Adrenal gland (tissue), 9 donors: ENCODE measurements at regions not wholly inside any gene's neighbourhood (a gene's known extent, or its start where the extent isn't known, plus 50 kb on each side); places are given as distances from the start of the nearest gene placed in this dataset.

Experiments
- DNase-seq, 7 donors: peaks; one replicate each; pipeline ENCODE4 v3.0.0-alpha.2; 2019 to 2020
- H3K27ac ChIP-seq, 5 donors: fragments of 200-600 bp; sonication (generic) in 4 of 5; 1 replicate in 3 of 5; 2 replicates in 2 of 5; pipeline versions ENCODE4 v1.5.1 to v1.8.0; 2016 to 2020; ENCODE audit warnings: mild to moderate bottlenecking in 1 of 5
- H3K27me3 ChIP-seq: fragments of 200-600 bp; 2 replicates; pipeline ENCODE4 v1.8.0; 2021
- H3K36me3 ChIP-seq, 2 donors: fragments of 200-600 bp; replicated peaks in 1 of 2; 1 replicate in 1 of 2; 2 replicates in 1 of 2; pipeline versions ENCODE4 v1.5.1 to v1.8.0; 2018 to 2022
- H3K4me1 ChIP-seq, 2 donors: fragments of 200-600 bp; replicated peaks in 1 of 2; 1 replicate in 1 of 2; 2 replicates in 1 of 2; pipeline versions ENCODE4 v1.5.1 to v1.8.0; 2018 to 2021
- H3K4me3 ChIP-seq, 4 donors: fragments of 200-600 bp; sonication (generic) in 3 of 4; one replicate each; pipeline ENCODE4 v1.5.1; 2016 to 2018
- H3K9me3 ChIP-seq, 3 donors: fragments of 200-600 bp; sonication (generic) in 1 of 3; replicated peaks in 1 of 3; 1 replicate in 2 of 3; 2 replicates in 1 of 3; pipeline versions ENCODE4 v1.5.1 to v1.8.0; 2016 to 2021
- POLR2A ChIP-seq, 2 donors: fragments of 450-650 bp; IDR thresholded peaks; one replicate each; pipeline ENCODE4 v1.6.1; 2017; ENCODE audit warnings: antibody characterized with exemption in 2 of 2, mild to moderate bottlenecking in 2 of 2, moderate library complexity in 1 of 2
- WGBS, 4 donors: extraction: QIAGEN DNeasy Blood & Tissue Kit in 2 of 4; methylation state at CpG; one replicate each; pipeline versions ENCODE4 v1.1.5 to v1.1.7; 2013 to 2017; 5-methylcytosine and 5-hydroxymethylcytosine counted together
- intact Hi-C, 2 donors: fragments of 100-400 bp; cut with DNase I; formaldehyde crosslinking; loops; one replicate each; pipeline versions ENCODE4 v1.14.1 to v1.15.0; 2022 to 2023
- TF ChIP-seq, protein P1 (sequence below), 6 experiments: fragments of 450-650 bp in 4 of 6; fragments of 200-600 bp in 2 of 6; sonication (generic) in 1 of 6; IDR thresholded peaks; 1 replicate in 5 of 6; 2 replicates in 1 of 6; pipeline versions ENCODE4 v1.5.1 to v1.8.0; 2016 to 2021; ENCODE audit warnings: antibody characterized with exemption in 6 of 6, mild to moderate bottlenecking in 2 of 6, moderate library complexity in 1 of 6
- donor health status: healthy with polysubstance abuse.
- donor health status: Bipolar disorder and iron deficiency.
- donor health status: DM: yes; HTN: yes; CAD: no.
- donor health status: DM: no; HTN: no; CAD: no.
- donor health status: DM: no; HTN: no; CAD: no.

- H3K4me3 ChIP-seq, result no peak overlapping the region
- 82 to 96% (median 86%) methylated on average over 1 of the region's 1 CpG for whole genome bisulfite sequencing, 4 donors
- no peak for DNase-seq
- H3K27me3 ChIP-seq, result no peaks in the 10 kb centered on the region
- peaks cover 3 to 9% of the 10 kb centered on the region in 2 donors for H3K4me1 ChIP-seq
- TF ChIP-seq POLR2A (IDR thresholded peaks at IDR 0.05), result no peak
- TF ChIP-seq, protein P1, sequence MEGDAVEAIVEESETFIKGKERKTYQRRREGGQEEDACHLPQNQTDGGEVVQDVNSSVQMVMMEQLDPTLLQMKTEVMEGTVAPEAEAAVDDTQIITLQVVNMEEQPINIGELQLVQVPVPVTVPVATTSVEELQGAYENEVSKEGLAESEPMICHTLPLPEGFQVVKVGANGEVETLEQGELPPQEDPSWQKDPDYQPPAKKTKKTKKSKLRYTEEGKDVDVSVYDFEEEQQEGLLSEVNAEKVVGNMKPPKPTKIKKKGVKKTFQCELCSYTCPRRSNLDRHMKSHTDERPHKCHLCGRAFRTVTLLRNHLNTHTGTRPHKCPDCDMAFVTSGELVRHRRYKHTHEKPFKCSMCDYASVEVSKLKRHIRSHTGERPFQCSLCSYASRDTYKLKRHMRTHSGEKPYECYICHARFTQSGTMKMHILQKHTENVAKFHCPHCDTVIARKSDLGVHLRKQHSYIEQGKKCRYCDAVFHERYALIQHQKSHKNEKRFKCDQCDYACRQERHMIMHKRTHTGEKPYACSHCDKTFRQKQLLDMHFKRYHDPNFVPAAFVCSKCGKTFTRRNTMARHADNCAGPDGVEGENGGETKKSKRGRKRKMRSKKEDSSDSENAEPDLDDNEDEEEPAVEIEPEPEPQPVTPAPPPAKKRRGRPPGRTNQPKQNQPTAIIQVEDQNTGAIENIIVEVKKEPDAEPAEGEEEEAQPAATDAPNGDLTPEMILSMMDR (IDR thresholded peaks at IDR 0.05), result no peak
- intact Hi-C loops, result no loop called here
- H3K27ac ChIP-seq, result no peak overlapping the region
- no peaks in the 10 kb centered on the region for H3K9me3 ChIP-seq
- H3K36me3 ChIP-seq, result no peaks in the 10 kb centered on the region
These were observed 167.6 kb downstream of the AKR1D1 start for GRCh38 chr7:138243836-138244235.

DNA sequence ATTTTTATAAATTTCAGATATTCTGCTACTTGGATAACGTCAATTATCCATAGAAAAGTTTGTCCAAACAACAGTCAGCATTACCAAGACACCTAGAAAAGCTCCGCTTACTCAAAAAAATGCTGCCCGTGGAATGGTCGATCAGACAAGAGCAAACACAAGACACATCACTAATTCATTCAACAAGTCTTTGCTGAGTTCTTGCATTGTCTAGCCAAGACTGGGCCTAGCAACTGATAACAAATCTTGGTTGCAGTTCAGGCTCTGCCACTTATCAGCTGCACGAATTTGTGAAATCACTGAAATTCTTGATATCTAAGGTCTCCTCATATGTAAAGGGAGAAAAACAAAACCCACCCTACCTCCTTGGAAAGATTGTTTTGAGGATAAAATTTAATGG lies 168.3 kb downstream of the AKR1D1 start:
- no peak overlapping the region for H3K27ac ChIP-seq

GRCh38 chr7:138245216-138245615 lies 169.0 kb downstream of the AKR1D1 start:
- H3K4me3 ChIP-seq, result no peak overlapping the region
- TF ChIP-seq, protein P1 (IDR thresholded peaks at IDR 0.05), result no peak
- TF ChIP-seq POLR2A (IDR thresholded peaks at IDR 0.05), result no peak
- no peak for DNase-seq

More for the DNA sequence above, 168.3 kb downstream of the AKR1D1 start:
- Histone ChIP-seq H3K9me3 (no peaks in the 10 kb centered on the region), H3K36me3 (no peaks in the 10 kb centered on the region), H3K4me1 (peaks cover 3 to 9% of the 10 kb centered on the region in 2 donors), H3K27me3 (no peaks in the 10 kb centered on the region), H3K4me3 (no peak overlapping the region)
- TF ChIP-seq POLR2A (IDR thresholded peaks at IDR 0.05), result no peak
- TF ChIP-seq, protein P1 (IDR thresholded peaks at IDR 0.05), result no peak
- intact Hi-C loops, result no loop called here
- 80 to 90% (median 88%) methylated on average over 5 of the region's 5 CpGs for WGBS, 4 donors
- DNase-seq, result no peak

DNA sequence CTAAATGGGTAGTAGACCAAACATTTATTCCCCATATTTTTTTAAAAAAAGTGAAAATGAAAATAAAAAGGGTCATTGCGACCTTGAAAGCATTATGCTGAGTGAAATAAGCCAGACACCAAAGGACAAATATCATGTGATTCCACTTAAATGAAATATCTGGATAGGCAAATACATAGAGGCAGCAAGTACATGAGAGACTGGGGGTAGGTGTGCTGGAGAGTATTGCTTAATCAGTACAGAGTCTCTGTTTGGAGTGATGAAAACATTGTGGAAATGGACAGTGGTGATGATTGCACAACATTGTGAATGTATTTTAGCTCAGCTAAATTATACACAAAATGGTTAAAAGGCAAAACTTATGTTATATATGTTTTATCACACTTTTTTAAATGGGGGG lies 169.4 kb downstream of the AKR1D1 start:
- H3K27ac ChIP-seq, result no peak overlapping the region
- no peak overlapping the region for H3K4me3 ChIP-seq
- H3K36me3 ChIP-seq, result no peaks in the 10 kb centered on the region
- TF ChIP-seq, protein P1 (IDR thresholded peaks at IDR 0.05), result no peak
- no peak for TF ChIP-seq POLR2A (IDR thresholded peaks at IDR 0.05)
- no peaks in the 10 kb centered on the region for H3K9me3 ChIP-seq
- no peaks in the 10 kb centered on the region for H3K27me3 ChIP-seq
- DNase-seq, result peak in 1 of 7 donors; percentile 12
- WGBS, 4 donors, result 53 to 60% (median 56%) methylated on average over 1 of the region's 1 CpG
- intact Hi-C loops, result no loop called here
- H3K4me1 ChIP-seq, result peaks cover 3 to 9% of the 10 kb centered on the region in 2 donors

More at GRCh38 chr7:138245216-138245615, 169.0 kb downstream of the AKR1D1 start:
- H3K36me3 ChIP-seq, result no peaks in the 10 kb centered on the region
- peak overlapping the region in 1 of 5 donors; percentile 33 for H3K27ac ChIP-seq
- intact Hi-C loops, result no loop called here
- no peaks in the 10 kb centered on the region for H3K27me3 ChIP-seq
- H3K4me1 ChIP-seq, result peaks cover 3 to 9% of the 10 kb centered on the region in 2 donors
- no peaks in the 10 kb centered on the region for H3K9me3 ChIP-seq
